Neuron (in vitro differentiated cells): ENCODE measurements at regions not wholly inside any gene's neighbourhood (a gene's known extent, or its start where the extent isn't known, plus 50 kb on each side); places are given as distances from the start of the nearest gene placed in this dataset.

ENCODE experiments used
- H2AFZ ChIP-seq: one replicate; pipeline ENCODE4 v1.6.1; 2013; ENCODE audit warnings: low read depth, mild to moderate bottlenecking, inconsistent platforms, low read length, moderate library complexity
- H3K27me3 ChIP-seq: one replicate; pipeline ENCODE4 v1.6.1; 2013; ENCODE audit warnings: low read length; ENCODE audit not compliant: insufficient read depth
- H3K36me3 ChIP-seq: one replicate; pipeline ENCODE4 v1.6.1; 2013; ENCODE audit warnings: low read length; ENCODE audit not compliant: insufficient read depth
- H3K4me1 ChIP-seq: one replicate; pipeline ENCODE4 v1.6.1; 2013; ENCODE audit warnings: low read length; ENCODE audit not compliant: insufficient read depth
- H3K4me3 ChIP-seq: 2 replicates; pipeline ENCODE4 v1.5.1; 2013; ENCODE audit warnings: mild to moderate bottlenecking, low read length, moderate library complexity
- H3K9me3 ChIP-seq: one replicate; pipeline ENCODE4 v1.6.1; 2013; ENCODE audit warnings: low read length

GRCh38 chr18:75799449-75800330 lies 372.2 kb upstream of the SMIM21 start:
- Histone ChIP-seq H2AFZ (no peak overlapping the region), H3K9me3 (no peaks in the 10 kb centered on the region), H3K36me3 (no peaks in the 10 kb centered on the region), H3K4me1 (peaks cover 8% of the 10 kb centered on the region), H3K27me3 (no peaks in the 10 kb centered on the region), H3K4me3 (no peak overlapping the region)

- Histone ChIP-seq H3K4me1 (peaks cover 8% of the 10 kb centered on the region), H3K9me3 (no peaks in the 10 kb centered on the region), H3K27me3 (no peaks in the 10 kb centered on the region), H3K4me3 (no peak overlapping the region), H3K36me3 (no peaks in the 10 kb centered on the region), H2AFZ (no peak overlapping the region)
Observed at GRCh38 chr18:75797046-75797445, 369.5 kb upstream of the SMIM21 start.

- H3K4me3 ChIP-seq: no peak overlapping the region
- H3K4me1 ChIP-seq: no peaks in the 10 kb centered on the region
- no peaks in the 10 kb centered on the region for H3K27me3 ChIP-seq
- no peaks in the 10 kb centered on the region for H3K9me3 ChIP-seq
- no peak overlapping the region for H2AFZ ChIP-seq
- no peaks in the 10 kb centered on the region for H3K36me3 ChIP-seq
Observed at GRCh38 chr18:75790796-75791195, 363.3 kb upstream of the SMIM21 start.

- Histone ChIP-seq H3K4me1 (peaks cover 2% of the 10 kb centered on the region), H3K27me3 (no peaks in the 10 kb centered on the region), H3K4me3 (no peak overlapping the region), H3K9me3 (no peaks in the 10 kb centered on the region), H2AFZ (no peak overlapping the region), H3K36me3 (no peaks in the 10 kb centered on the region)
Observed at GRCh38 chr18:75790111-75790510, 362.6 kb upstream of the SMIM21 start.

- no peak overlapping the region for H2AFZ ChIP-seq
- H3K9me3 ChIP-seq: no peaks in the 10 kb centered on the region
- H3K27me3 ChIP-seq: no peaks in the 10 kb centered on the region
- peaks cover 17% of the 10 kb centered on the region for H3K4me1 ChIP-seq
- no peak overlapping the region for H3K4me3 ChIP-seq
- H3K36me3 ChIP-seq: no peaks in the 10 kb centered on the region
Observed at GRCh38 chr18:75785834-75786233, 358.3 kb upstream of the SMIM21 start.

GRCh38 chr18:75785206-75785605 lies 357.7 kb upstream of the SMIM21 start:
- H3K4me3 ChIP-seq: no peak overlapping the region
- no peaks in the 10 kb centered on the region for H3K36me3 ChIP-seq
- no peaks in the 10 kb centered on the region for H3K27me3 ChIP-seq
- no peaks in the 10 kb centered on the region for H3K9me3 ChIP-seq
- peaks cover 17% of the 10 kb centered on the region for H3K4me1 ChIP-seq
- H2AFZ ChIP-seq: peak overlapping the region; percentile 59

GRCh38 chr18:75784390-75784789 lies 356.9 kb upstream of the SMIM21 start:
- H3K4me3 ChIP-seq: peak overlapping the region; percentile 39
- peaks cover 17% of the 10 kb centered on the region for H3K4me1 ChIP-seq
- H3K36me3 ChIP-seq: no peaks in the 10 kb centered on the region
- H3K27me3 ChIP-seq: no peaks in the 10 kb centered on the region
- H3K9me3 ChIP-seq: no peaks in the 10 kb centered on the region
- H2AFZ ChIP-seq: peak overlapping the region; percentile 60

- H3K27me3 ChIP-seq: no peaks in the 10 kb centered on the region
- no peaks in the 10 kb centered on the region for H3K36me3 ChIP-seq
- H3K9me3 ChIP-seq: no peaks in the 10 kb centered on the region
- H3K4me1 ChIP-seq: peaks cover 17% of the 10 kb centered on the region
- H3K4me3 ChIP-seq: peak overlapping the region; percentile 39
- peak overlapping the region; percentile 60 for H2AFZ ChIP-seq
Observed at GRCh38 chr18:75783566-75784281, 356.2 kb upstream of the SMIM21 start.

GRCh38 chr18:75782826-75783225 lies 355.3 kb upstream of the SMIM21 start:
- Histone ChIP-seq H2AFZ (no peak overlapping the region), H3K36me3 (no peaks in the 10 kb centered on the region), H3K4me3 (no peak overlapping the region), H3K9me3 (no peaks in the 10 kb centered on the region), H3K4me1 (peaks cover 17% of the 10 kb centered on the region), H3K27me3 (no peaks in the 10 kb centered on the region)

- H2AFZ ChIP-seq: no peak overlapping the region
- H3K36me3 ChIP-seq: no peaks in the 10 kb centered on the region
- peaks cover 17% of the 10 kb centered on the region for H3K4me1 ChIP-seq
- no peak overlapping the region for H3K4me3 ChIP-seq
- H3K9me3 ChIP-seq: no peaks in the 10 kb centered on the region
- H3K27me3 ChIP-seq: no peaks in the 10 kb centered on the region
Observed at GRCh38 chr18:75782204-75782603, 354.7 kb upstream of the SMIM21 start.

GRCh38 chr18:75779910-75780309 lies 352.4 kb upstream of the SMIM21 start:
- Histone ChIP-seq H2AFZ (no peak overlapping the region), H3K36me3 (no peaks in the 10 kb centered on the region), H3K27me3 (no peaks in the 10 kb centered on the region), H3K4me1 (peaks cover 13% of the 10 kb centered on the region), H3K9me3 (no peaks in the 10 kb centered on the region), H3K4me3 (no peak overlapping the region)

GRCh38 chr18:75779450-75779849 lies 351.9 kb upstream of the SMIM21 start:
- Histone ChIP-seq H3K36me3 (no peaks in the 10 kb centered on the region), H2AFZ (no peak overlapping the region), H3K4me3 (no peak overlapping the region), H3K4me1 (peaks cover 8% of the 10 kb centered on the region), H3K9me3 (no peaks in the 10 kb centered on the region), H3K27me3 (no peaks in the 10 kb centered on the region)

GRCh38 chr18:75777630-75778029 lies 350.1 kb upstream of the SMIM21 start:
- H3K27me3 ChIP-seq: no peaks in the 10 kb centered on the region
- no peaks in the 10 kb centered on the region for H3K4me1 ChIP-seq
- no peaks in the 10 kb centered on the region for H3K36me3 ChIP-seq
- no peaks in the 10 kb centered on the region for H3K9me3 ChIP-seq
- H2AFZ ChIP-seq: no peak overlapping the region
- no peak overlapping the region for H3K4me3 ChIP-seq
